Activated B cell treated with CpG ODN at 0.5 μM for 24 hours (primary cell): ENCODE measurements at regions not wholly inside any gene's neighbourhood (a gene's known extent, or its start where the extent isn't known, plus 50 kb on each side); places are given as distances from the start of the nearest gene placed in this dataset.

Experiments used
- ATAC-seq: fragments of 200-7000 bp; cut with Tn5 transposase; one replicate; pipeline ENCODE4 v1.10.0; 2021; ENCODE audit warnings: low read depth, mild to moderate bottlenecking, moderate library complexity
- CTCF ChIA-PET: fragments of 350-600 bp; sonication (Branson Sonifier 250); formaldehyde crosslinking; loops from one replicate; lab custom pipeline; 2021; ENCODE audit warnings: antibody characterized with exemption; lab: Charles Lee
- POLR2A ChIA-PET: fragments of 350-600 bp; sonication (Branson Sonifier 250); formaldehyde crosslinking; loops from one replicate; lab custom pipeline; 2021; ENCODE audit warnings: antibody characterized with exemption; lab: Charles Lee
- DNase-seq: peaks from one replicate; pipeline ENCODE4 v3.0.0; 2022
- H3K27ac Mint-ChIP-seq: one replicate; pipeline ENCODE4 v1.8.0; 2020; ENCODE audit warnings: mixed read lengths
- H3K27me3 Mint-ChIP-seq: one replicate; pipeline ENCODE4 v1.8.0; 2021; ENCODE audit warnings: mixed read lengths
- H3K36me3 Mint-ChIP-seq: one replicate; pipeline ENCODE4 v1.8.0; 2021; ENCODE audit warnings: low read depth, mixed read lengths
- H3K4me1 Mint-ChIP-seq: one replicate; pipeline ENCODE4 v1.8.0; 2021; ENCODE audit warnings: mixed read lengths
- H3K4me3 Mint-ChIP-seq: one replicate; pipeline ENCODE4 v1.8.0; 2020; ENCODE audit warnings: mild to moderate bottlenecking, mixed read lengths
- H3K9me3 Mint-ChIP-seq: one replicate; pipeline ENCODE4 v1.8.0; 2020; ENCODE audit warnings: mixed read lengths
- intact Hi-C: fragments of 100-400 bp; cut with micrococcal nuclease; formaldehyde crosslinking; loops from one replicate; pipeline ENCODE4 v1.15.1; 2024
- TF ChIP-seq, protein P1 (sequence below): fragments of 200-600 bp; IDR thresholded peaks from one replicate; pipeline ENCODE4 v1.8.0; 2022; ENCODE audit warnings: antibody characterized with exemption, mild to moderate bottlenecking

DNA sequence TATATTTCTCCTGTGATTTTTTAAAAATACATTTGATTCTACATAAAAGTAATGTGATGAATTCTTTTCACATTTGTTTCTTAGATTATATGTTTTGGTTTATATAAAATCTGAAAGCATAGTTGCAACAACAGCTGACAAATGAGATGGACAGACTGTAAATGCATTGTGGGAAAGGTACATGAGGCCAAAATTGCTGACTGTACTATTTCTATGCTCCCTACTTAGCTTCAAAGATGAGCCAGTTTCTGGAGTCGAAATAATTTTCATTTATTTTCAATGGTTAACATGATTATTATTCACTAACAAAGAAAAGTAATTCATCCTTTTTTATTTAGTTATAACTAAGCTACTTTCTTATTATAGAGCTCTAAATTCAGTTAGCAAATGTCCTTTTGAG, 441.3 kb upstream of the CCNG1 start:
- no peaks in the 10 kb centered on the region for H3K27me3 Mint-ChIP-seq
- ChIA-PET POLR2A (no interaction called here), CTCF (no interaction called here)
- H3K9me3 Mint-ChIP-seq: peaks cover 2% of the 10 kb centered on the region
- TF ChIP-seq, protein P1, sequence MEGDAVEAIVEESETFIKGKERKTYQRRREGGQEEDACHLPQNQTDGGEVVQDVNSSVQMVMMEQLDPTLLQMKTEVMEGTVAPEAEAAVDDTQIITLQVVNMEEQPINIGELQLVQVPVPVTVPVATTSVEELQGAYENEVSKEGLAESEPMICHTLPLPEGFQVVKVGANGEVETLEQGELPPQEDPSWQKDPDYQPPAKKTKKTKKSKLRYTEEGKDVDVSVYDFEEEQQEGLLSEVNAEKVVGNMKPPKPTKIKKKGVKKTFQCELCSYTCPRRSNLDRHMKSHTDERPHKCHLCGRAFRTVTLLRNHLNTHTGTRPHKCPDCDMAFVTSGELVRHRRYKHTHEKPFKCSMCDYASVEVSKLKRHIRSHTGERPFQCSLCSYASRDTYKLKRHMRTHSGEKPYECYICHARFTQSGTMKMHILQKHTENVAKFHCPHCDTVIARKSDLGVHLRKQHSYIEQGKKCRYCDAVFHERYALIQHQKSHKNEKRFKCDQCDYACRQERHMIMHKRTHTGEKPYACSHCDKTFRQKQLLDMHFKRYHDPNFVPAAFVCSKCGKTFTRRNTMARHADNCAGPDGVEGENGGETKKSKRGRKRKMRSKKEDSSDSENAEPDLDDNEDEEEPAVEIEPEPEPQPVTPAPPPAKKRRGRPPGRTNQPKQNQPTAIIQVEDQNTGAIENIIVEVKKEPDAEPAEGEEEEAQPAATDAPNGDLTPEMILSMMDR: no peak
- no peak overlapping the region for H3K27ac Mint-ChIP-seq
- ATAC-seq (no peak), DNase-seq (no peak)
- H3K36me3 Mint-ChIP-seq: no peaks in the 10 kb centered on the region
- intact Hi-C loops: no loop called here
- H3K4me3 Mint-ChIP-seq: no peak overlapping the region
- H3K4me1 Mint-ChIP-seq: no peaks in the 10 kb centered on the region

DNA sequence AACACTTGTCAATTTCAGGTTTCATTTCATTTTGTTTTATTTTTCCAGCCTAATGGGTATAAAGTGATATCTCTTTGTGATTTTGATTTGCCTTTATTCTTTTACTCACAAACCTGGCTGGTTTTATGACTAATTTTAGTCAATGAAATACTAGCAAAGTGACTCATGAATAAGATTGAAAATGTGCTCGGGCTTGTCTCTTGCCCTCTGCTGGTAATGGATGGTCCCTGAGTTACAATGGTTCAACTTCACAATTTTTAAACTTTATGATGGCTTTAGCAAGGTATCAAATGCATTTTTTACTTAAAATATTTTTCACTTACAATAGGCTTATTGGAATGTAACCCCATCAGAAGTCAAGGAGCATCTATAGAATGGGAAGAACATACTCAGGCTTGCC, 431.4 kb upstream of the CCNG1 start:
- CTCF ChIA-PET: no interaction called here
- DNase-seq (no peak), ATAC-seq (no peak)
- no peaks in the 10 kb centered on the region for H3K27me3 Mint-ChIP-seq
- no peak overlapping the region for H3K4me3 Mint-ChIP-seq
- no peaks in the 10 kb centered on the region for H3K9me3 Mint-ChIP-seq
- no peak overlapping the region for H3K27ac Mint-ChIP-seq
- TF ChIP-seq, protein P1: no peak
- H3K4me1 Mint-ChIP-seq: no peaks in the 10 kb centered on the region
- POLR2A ChIA-PET: no interaction called here
- intact Hi-C loops: no loop called here
- no peaks in the 10 kb centered on the region for H3K36me3 Mint-ChIP-seq

DNA sequence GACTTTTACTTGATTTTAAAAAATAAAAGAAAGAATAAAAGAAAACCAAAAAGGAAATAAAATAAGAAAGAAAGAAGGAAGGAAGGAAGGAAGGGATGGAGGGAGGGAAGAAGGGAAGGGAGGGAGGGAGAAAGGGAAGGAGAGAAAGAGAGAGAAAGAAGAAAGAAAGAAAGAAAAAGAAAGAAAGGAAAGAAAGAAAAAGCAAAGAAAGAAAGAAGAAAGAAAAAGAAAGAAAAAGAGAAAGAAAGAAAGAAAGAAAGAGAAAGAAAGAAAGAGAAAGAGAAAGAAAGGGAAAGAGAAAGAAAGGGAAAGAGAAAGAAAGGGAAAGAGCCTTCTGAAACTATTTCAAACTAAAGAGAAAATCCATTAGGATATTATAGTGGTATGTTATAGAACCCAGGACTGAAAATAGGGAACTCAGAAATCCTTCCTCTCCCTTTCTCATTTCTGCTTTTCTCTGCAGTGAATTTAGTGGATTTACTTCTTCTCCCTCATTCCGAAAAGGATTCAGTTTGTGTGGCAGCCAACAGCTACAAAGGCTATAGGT, 414.7 kb upstream of the CCNG1 start:
- ChIA-PET CTCF (no interaction called here), POLR2A (no interaction called here)
- intact Hi-C loops: no loop called here
- Mint-ChIP-seq H3K27me3 (no peaks in the 10 kb centered on the region), H3K9me3 (no peaks in the 10 kb centered on the region), H3K36me3 (no peaks in the 10 kb centered on the region), H3K27ac (no peak overlapping the region), H3K4me1 (no peaks in the 10 kb centered on the region), H3K4me3 (no peak overlapping the region)
- TF ChIP-seq, protein P1: no peak
- DNase-seq (no peak), ATAC-seq (no peak)

DNA sequence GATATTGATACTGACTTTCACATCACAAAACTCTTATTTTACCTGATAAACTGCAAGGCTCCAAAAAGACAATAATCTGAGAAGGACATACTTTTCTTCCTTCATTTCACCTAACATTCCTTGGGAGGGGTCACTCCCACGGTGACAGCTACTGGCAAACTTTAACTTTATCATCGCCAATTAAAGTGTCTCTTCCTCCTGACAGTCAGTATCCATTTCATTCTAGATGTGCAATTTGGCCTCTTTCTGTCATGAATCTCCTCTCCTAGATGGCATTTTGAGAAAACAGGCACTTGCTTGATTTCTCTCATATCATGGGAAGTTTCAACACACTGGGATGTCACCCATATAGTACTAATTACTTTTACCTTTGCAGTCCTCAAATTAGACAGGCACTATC, 413.5 kb upstream of the CCNG1 start:
- TF ChIP-seq, protein P1: no peak
- DNase-seq: no peak
- no peak for ATAC-seq
- Mint-ChIP-seq H3K4me3 (no peak overlapping the region), H3K27ac (no peak overlapping the region), H3K36me3 (no peaks in the 10 kb centered on the region), H3K27me3 (no peaks in the 10 kb centered on the region), H3K9me3 (peaks cover 3% of the 10 kb centered on the region), H3K4me1 (no peaks in the 10 kb centered on the region)
- ChIA-PET CTCF (no interaction called here), POLR2A (no interaction called here)
- intact Hi-C loops: no loop called here

DNA sequence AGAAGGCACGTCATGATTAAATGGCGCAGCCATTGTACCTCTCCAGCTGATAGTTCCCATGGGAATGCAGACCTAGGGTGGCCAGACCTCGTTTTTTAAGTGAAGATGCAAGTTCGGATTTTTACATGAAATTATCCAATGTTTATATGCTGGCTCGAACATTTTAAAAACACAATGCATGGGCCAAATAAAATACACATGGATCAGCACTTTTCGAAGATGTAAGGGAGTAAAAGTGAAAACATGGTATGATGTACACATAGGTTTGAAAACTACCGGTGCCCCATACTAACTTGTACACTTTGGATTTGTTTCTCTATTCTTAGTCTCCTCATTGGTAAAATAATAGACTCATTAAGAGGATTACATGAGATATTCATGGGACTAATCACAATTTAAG, 412.5 kb upstream of the CCNG1 start:
- TF ChIP-seq, protein P1: no peak
- Mint-ChIP-seq H3K27ac (no peak overlapping the region), H3K9me3 (peaks cover 3% of the 10 kb centered on the region), H3K4me3 (no peak overlapping the region), H3K4me1 (no peaks in the 10 kb centered on the region), H3K36me3 (no peaks in the 10 kb centered on the region), H3K27me3 (no peaks in the 10 kb centered on the region)
- intact Hi-C loops: no loop called here
- ATAC-seq: no peak
- ChIA-PET CTCF (no interaction called here), POLR2A (no interaction called here)
- no peak for DNase-seq
